Erythroblast (primary cell): ENCODE measurements at regions not wholly inside any gene's neighbourhood (a gene's known extent, or its start where the extent isn't known, plus 50 kb on each side); places are given as distances from the start of the nearest gene placed in this dataset.
A peak's percentile ranks its signal among the peaks of the same experiment; 100 is the strongest.

Experiments used
- DNase-seq, 2 experiments: peaks; one replicate each; lab custom pipeline; 2025; lab: John Stamatoyannopoulos, UW
- GATA1 ChIP-seq: IDR thresholded peaks from 2 replicates; pipeline ENCODE4 v1.6.1; 2011; ENCODE audit warnings: low read depth, mild to moderate bottlenecking, control low read depth, low read length, moderate library complexity
- POLR2A ChIP-seq: IDR thresholded peaks from 2 replicates; pipeline ENCODE4 v1.6.1; 2011; ENCODE audit warnings: mild to moderate bottlenecking, low read length

DNA sequence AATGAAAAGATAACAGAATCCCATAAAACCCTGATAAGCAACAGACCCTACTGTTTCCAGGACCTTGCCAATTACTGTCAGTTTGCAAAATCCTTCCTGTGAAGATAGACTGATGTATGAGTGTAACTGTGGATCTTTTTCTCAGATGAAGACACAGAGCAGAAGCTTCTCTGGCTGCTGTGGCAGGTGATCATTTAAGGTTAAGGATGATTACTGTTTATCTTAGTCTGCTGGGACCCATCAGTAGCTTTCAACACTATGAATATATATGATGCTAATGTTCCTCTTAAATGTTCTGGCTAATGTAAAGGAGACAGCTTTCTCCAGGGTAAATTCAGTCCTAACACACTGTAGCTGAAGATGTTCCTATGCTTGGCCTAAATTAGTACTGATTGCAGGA lies 56.0 kb upstream of the CTTNBP2 start:
- TF ChIP-seq POLR2A (no peak), GATA1 (no peak)
- no peak for DNase-seq

DNA sequence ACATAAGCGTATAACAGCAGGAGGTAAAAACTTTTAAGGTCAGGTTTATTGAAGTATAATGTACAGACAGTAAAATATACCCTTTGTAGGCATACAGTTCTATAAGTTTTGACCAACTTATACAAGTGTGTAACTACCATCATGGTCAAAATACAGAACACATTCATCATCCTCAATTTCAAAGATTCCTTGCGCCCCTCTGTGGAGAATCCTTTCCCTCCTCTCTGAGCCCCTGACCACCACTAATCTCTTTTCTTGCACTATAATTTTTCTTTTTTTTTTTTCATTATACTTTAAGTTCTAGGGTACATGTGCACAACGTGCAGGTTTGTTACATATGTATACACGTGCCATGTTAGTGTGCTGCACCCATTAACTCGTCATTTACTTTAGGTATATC lies 58.1 kb upstream of the CTTNBP2 start:
- DNase-seq, result no peak
- no peak for TF ChIP-seq POLR2A
- no peak for TF ChIP-seq GATA1

DNA sequence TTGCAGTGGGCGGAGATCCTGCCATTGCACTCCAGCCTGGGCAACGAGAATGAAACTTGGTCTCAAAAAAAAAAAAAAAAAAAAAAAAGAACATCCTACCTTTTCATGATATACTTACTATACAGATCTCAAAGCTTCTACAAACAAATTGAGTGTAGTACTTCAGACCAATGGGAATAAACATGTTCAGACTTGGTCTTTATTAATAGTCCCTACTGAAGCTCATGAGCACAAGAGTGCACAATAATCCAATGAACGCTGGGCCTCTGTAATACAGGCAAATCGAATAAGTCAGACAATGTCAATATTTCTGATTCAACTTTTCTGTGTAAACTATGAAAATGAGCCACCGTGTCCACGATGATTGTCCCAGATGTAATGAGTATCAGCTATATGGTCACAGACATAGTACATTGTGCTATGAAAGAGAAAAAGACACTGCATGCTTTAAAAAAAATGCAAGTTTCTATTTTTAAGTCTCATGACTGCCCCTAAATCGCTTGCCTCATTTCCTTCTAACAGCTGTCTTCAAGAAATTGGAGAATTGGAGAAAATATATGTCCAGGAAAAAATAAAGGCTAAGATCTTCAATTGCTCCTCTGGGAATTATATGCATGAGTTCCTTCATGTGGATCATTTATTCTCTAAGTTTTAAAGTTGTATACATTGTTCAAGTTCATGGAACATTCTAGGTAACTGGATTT lies 64.0 kb upstream of the CTTNBP2 start:
- no peak for DNase-seq
- no peak for TF ChIP-seq POLR2A
- TF ChIP-seq GATA1, result no peak

DNA sequence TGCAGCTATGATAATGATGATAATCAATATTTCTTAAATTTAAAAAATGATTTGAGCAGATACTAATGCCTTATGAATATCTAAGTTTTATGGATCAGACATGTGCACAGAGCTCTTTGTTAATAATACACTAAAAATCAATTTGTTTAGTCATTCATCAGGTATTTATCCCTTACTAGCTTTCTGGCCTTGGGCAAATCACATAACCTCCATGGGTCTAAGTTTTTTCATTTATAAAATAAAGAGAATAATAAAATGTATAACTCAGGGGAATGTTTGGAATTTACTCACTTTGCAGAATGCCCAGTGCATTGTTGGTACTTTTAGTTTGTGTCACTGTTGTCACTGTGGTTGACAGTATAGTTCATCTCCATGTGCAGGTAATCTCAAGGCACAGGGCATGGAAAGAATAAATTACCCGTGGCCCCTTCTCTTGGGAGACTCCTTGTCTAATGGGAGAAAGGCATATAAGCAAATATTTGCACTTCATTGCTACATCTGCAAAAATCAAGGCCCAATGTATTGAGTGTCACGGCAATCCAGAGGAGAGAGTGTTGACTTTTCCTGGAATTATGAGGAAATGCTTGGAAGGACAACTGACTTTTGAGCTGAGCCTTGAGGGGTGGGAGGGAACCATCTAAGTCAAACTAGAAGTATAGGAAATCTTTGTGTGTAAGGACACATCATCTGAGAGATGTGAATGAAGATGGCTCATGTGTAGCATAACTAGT lies 64.7 kb upstream of the CTTNBP2 start:
- DNase-seq, result no peak
- TF ChIP-seq GATA1, result no peak
- no peak for TF ChIP-seq POLR2A

DNA sequence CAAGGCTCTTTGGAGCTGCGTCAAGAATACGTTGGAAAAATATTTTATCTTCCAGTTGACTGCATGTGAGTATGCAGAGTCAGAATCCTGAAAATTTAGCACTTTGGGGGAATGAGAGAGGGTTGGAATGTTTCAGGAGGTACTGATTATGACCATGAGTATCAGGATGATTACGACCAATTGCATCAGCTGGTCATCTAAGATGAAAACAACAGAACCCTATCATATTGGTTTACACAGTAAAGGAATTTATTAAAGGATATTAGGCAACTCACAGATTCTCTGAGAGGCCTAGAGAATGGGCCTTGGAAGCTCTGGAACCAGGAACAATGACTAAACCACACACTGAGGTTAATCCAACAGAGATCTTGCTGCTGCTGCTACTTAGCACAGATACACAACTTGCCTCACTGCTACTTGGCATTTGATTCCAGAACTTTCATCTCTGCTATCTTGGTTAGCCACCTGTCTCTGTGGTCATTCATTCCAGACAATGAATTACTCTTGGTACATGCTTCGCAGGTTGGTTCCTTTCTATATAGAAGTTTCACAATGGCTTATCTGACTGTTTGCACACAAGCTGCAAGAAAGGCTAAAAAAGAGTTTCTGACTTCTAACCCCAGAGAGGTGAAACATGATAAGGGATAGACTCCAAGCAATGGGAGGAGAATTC lies 68.0 kb upstream of the CTTNBP2 start:
- TF ChIP-seq POLR2A (no peak), GATA1 (no peak)
- DNase-seq, result peak; percentile 30 to 35

DNA sequence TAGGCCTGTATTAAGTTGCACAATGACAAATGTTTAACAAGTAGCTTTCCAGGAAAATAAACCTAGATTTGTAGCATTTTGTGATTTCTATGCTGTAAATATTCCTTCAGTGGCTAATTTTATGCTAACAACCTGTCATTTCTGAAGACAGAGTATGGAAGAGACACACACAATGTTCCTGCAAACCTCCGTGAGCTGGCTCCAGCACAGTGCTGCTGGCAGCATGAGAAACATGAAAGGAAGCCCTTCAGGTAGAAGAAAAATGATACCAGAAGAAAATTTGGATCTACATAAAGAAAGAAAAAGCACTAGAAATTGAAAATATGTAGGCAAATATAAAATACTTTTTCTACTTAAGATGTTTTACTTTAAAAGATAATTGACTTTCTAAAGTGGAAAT lies 69.5 kb upstream of the CTTNBP2 start:
- no peak for DNase-seq
- TF ChIP-seq GATA1, result no peak
- TF ChIP-seq POLR2A, result no peak

DNA sequence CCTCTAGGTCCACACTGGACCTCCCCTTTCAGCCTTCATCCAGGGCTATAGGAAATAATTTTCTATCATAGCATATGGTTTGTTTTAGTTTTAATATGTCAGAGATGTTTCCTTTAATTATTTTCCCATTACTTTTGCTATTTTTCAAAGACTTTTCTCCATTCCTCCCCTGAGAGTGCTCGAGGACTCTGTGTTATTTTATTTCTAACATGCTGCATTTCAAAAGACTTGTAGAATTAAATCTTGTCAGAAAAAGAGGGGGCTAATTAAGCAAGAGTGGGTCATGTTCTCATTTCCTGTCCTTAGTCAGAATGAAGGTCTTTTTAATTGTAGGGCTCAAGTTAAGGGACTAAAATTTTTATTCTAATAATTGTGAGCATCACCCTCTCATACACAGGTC lies 71.6 kb upstream of the CTTNBP2 start:
- no peak for DNase-seq
- no peak for TF ChIP-seq GATA1
- TF ChIP-seq POLR2A, result no peak

DNA sequence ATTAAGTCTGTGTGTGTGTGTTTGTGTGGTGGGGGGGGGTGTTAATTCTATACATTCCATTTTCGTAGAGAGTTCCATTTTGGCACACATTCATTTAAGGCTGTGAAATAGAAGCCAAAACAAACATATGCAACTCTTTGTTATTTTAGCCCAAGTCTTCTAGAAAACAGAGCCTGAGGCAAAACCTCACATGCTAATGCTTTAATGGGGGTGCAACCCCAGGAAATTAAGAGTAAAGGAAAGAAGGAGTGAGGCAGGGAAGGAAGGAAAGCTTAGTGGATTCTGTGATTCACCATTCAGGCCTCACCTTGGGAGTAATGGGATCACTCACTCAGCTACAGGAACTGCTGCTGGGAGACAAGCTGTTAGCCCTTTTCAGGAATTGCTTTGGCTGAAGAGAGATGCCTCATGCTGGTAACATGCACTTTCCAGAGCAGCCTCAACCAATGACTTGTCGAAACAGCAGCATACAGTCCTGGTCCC lies 73.0 kb upstream of the CTTNBP2 start:
- DNase-seq, result no peak
- TF ChIP-seq POLR2A (no peak), GATA1 (no peak)

DNA sequence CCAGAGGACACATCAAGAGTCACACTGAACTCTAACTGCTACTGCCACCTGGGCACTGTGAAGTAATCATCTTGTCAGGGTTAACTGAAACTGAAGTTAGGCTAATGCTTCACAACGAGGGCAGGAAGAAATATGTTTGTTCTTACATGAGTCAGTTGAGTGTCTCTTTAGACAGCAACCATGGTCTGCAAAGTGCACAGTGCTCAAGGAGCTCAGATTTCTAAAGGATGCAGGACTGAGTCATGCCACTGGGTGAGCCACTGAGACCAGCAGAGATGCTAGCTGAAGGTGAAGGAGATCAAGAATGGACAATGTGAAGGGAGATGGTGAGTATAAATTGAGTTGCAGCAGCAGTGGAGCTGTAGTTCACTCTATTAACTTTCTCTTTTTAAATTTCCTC lies 76.0 kb upstream of the CTTNBP2 start:
- DNase-seq, result no peak
- TF ChIP-seq GATA1 (no peak), POLR2A (no peak)

DNA sequence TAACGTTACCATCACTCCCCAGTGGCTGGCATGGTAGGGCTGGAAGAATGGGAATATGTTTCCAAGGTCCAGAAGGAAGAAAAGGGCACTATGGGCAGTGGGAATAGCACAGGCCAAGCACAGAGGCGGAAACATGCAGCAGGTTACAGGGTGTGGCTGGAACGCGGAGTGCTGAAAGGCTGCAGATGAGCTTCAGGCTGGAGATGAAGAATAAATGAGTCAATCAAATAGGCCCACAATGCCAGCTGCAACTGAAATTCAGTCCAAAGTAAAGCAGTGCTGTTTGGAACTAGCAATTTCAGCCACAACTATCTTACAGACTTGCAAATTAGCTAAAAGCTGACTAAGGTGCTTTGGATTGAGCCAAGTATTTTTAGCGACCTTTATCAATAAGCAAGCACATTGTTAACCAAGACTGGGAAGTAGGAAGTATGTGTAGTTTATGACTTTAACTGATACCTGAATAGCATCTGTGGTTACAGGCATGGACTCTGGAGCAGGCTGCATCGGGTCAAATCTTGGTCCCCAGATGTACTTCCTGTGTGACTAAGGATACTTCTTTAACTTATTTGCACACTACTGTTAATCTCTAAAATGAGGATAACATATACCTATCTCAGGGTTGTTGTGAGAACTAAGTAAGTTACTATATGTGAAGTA lies 77.5 kb upstream of the CTTNBP2 start:
- DNase-seq, result no peak
- TF ChIP-seq GATA1, result no peak
- TF ChIP-seq POLR2A, result no peak

DNA sequence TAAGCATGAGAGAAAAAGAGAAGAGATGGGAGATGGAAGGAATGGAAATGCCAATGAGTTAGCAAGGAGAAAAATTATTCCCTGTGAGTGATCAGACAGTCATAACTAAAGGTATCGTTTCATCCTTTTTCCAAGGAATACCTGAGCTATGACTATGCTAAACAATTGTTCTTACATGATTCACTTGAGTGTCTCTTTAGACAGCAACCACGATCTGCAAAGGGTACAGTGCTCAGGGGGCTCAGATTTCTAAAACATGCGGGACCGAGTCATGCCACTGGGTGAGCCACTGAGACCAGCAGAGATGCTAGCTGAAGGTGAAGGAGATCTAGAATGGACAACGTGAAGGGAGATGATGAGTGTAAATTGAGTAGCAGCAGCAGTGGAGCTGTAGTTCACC lies 78.0 kb upstream of the CTTNBP2 start:
- TF ChIP-seq GATA1 (no peak), POLR2A (no peak)

DNA sequence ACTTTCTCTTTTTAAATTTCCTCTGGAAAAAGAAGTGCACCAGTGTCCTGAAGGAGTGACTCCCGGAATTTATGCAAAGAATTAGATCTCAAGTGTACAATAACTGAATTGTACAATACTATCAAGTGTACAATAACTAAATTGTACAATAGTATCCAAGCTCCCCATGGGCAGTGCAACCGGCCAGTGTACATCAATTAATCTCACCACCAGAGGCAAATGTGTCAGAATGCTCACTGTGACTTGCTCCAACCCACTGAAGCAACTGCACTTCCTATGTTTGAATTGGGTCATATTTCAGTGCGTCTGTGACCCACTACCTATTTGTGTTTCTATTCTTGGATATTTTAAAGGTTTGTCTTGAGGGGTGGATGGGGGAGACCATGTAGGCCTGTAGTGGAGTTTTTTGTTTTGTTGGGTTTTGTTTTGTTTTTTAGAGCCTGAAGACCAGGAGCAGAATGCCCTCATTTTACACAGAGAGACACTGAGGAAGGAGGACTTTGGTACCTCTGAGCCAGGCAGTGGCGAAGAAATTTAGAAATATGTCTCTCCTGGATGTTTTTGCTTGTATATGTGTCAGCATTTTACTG lies 78.5 kb upstream of the CTTNBP2 start:
- no peak for DNase-seq
- no peak for TF ChIP-seq GATA1
- no peak for TF ChIP-seq POLR2A

More for the DNA sequence above, 78.0 kb upstream of the CTTNBP2 start:
- DNase-seq, result no peak

DNA sequence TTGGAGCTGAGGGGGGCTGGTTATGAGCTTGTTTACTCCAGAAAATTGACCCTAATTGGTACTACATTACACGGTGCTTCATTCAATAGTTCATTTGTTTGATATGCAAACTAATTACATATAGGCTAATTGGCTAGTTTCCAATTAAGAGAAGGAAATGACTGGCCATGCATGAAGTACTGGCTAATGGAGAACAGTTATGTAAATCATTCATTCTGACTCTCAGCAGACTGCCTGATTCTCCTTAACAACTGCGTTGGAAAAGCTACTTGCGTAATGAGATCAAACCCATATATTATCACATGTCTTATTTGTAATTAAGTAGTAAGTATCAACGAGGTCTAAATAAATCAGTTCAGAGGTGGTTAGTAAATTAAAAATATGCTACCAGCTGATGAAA lies 81.8 kb upstream of the CTTNBP2 start:
- TF ChIP-seq GATA1, result no peak
- no peak for TF ChIP-seq POLR2A
- no peak for DNase-seq

DNA sequence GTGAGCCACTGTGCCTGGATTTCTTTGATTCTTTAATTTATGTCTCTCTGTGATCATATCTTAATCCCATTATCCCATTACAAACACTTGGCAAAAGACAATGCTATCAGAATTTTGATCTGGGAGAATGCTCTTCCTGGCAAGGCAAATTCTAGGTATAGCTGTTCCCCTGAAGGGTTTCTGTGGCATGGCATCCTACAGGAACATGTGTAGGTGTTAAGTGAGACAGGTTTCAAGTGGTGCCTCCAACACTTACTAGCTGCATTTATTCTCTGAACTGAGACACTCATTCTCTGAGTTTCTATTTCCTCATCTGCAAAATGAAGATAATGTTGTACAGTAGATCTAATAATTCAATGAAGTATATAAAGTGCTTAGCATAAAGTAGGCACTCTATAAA lies 87.1 kb upstream of the CTTNBP2 start:
- no peak for DNase-seq
- no peak for TF ChIP-seq POLR2A
- no peak for TF ChIP-seq GATA1
